HCT116 (cell line): ENCODE measurements at regions not wholly inside any gene's neighbourhood (a gene's known extent, or its start where the extent isn't known, plus 50 kb on each side); places are given as distances from the start of the nearest gene placed in this dataset.
A peak's percentile ranks its signal among the peaks of the same experiment; 100 is the strongest.
"Not testable (repeated sequence)": the region's sequence is repeated elsewhere in the genome, so short reads cannot be mapped to it uniquely, and the experiment has no call there.

Experiments
- CBX3 ChIP-seq: IDR thresholded peaks from 2 replicates; pipeline ENCODE4 v1.6.1; 2012; ENCODE audit warnings: low read depth
- EZH2 ChIP-seq: fragments of 200-600 bp; sonication (generic); IDR thresholded peaks from 2 replicates; pipeline ENCODE4 v1.6.1; 2017; ENCODE audit warnings: antibody characterized with exemption, mixed run types
- EZH2phosphoT487 ChIP-seq: fragments of 200-600 bp; IDR thresholded peaks from 2 replicates; pipeline ENCODE4 v1.6.1; 2018; ENCODE audit warnings: antibody characterized with exemption, borderline replicate concordance
- FOSL1 ChIP-seq: IDR thresholded peaks from 2 replicates; pipeline ENCODE4 v1.6.1; 2012; ENCODE audit warnings: low read depth
- JUND ChIP-seq: IDR thresholded peaks from 2 replicates; pipeline ENCODE4 v1.6.1; 2012
- POLR2A ChIP-seq: IDR thresholded peaks from 2 replicates; pipeline ENCODE4 v1.7.0; 2011; ENCODE audit warnings: borderline replicate concordance; ENCODE audit not compliant: insufficient read depth, insufficient read length; ENCODE audit errors: extremely low read depth
- POLR2AphosphoS5 ChIP-seq: IDR thresholded peaks from 2 replicates; pipeline ENCODE4 v1.6.1; 2011; ENCODE audit warnings: mild to moderate bottlenecking, low read depth, low read length, moderate library complexity
- YY1 ChIP-seq: IDR thresholded peaks from 2 replicates; pipeline ENCODE4 v1.6.1; 2011; ENCODE audit warnings: low read length, low read depth, moderate library complexity, mild to moderate bottlenecking; ENCODE audit not compliant: insufficient replicate concordance; ENCODE audit errors: extremely low read depth
- ZFX ChIP-seq: fragments of 450-650 bp; IDR thresholded peaks from 2 replicates; pipeline ENCODE4 v1.6.1; 2017
- TF ChIP-seq, protein P1 (sequence below), 3 experiments: fragments of 200-600 bp in 1 of 3; sonication (generic) in 1 of 3; IDR thresholded peaks in 2 of 3; conservative IDR thresholded peaks in 1 of 3; 2 replicates each; pipeline ENCODE4 v1.5.1; 2012 to 2017; ENCODE audit warnings: low read depth in 2 of 3, low read length in 2 of 3, antibody characterized with exemption in 1 of 3, borderline replicate concordance in 1 of 3, control low read depth in 1 of 3, mild to moderate bottlenecking in 1 of 3, mixed read lengths in 1 of 3, mixed run types in 1 of 3, moderate library complexity in 1 of 3; ENCODE audit not compliant: insufficient read depth in 1 of 3
- TF ChIP-seq, protein P2 (sequence below): IDR thresholded peaks from 2 replicates; pipeline ENCODE4 v1.6.1; 2012; ENCODE audit warnings: low read depth
- TF ChIP-seq, protein P3 (sequence below): IDR thresholded peaks from 2 replicates; pipeline ENCODE4 v1.6.1; 2012

DNA sequence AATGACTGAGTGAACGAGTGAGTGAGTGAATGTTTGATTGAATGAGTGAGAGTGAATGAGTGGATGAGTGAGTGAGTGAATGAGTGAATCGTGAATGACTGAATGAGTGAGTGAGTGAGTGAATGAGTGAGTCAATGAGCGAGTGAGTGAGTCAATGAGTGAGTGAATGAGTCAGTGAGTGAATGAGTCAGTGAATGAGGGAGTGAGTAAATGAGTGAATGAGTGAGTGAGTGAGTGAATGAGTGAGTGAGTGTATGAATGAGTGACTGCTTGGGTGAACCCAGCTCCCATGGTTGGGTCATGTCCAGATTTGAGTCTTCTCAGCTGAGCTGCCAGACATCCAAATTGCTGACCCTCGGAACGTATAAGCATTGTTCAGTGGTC, 135.2 kb upstream of the ZNF469 start:
- TF ChIP-seq, protein P1, sequence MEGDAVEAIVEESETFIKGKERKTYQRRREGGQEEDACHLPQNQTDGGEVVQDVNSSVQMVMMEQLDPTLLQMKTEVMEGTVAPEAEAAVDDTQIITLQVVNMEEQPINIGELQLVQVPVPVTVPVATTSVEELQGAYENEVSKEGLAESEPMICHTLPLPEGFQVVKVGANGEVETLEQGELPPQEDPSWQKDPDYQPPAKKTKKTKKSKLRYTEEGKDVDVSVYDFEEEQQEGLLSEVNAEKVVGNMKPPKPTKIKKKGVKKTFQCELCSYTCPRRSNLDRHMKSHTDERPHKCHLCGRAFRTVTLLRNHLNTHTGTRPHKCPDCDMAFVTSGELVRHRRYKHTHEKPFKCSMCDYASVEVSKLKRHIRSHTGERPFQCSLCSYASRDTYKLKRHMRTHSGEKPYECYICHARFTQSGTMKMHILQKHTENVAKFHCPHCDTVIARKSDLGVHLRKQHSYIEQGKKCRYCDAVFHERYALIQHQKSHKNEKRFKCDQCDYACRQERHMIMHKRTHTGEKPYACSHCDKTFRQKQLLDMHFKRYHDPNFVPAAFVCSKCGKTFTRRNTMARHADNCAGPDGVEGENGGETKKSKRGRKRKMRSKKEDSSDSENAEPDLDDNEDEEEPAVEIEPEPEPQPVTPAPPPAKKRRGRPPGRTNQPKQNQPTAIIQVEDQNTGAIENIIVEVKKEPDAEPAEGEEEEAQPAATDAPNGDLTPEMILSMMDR (IDR thresholded peaks at IDR 0.05 in 2 of 3, conservative IDR thresholded peaks at IDR 0.05 in 1 of 3; ENCODE audit: borderline replicate concordance in 1 of 3, insufficient read depth in 1 of 3, low read depth in 2 of 3, low read length in 2 of 3): not testable (repeated sequence)
- peak; percentile 54 for TF ChIP-seq FOSL1
- not testable (repeated sequence) for TF ChIP-seq JUND, EZH2, POLR2AphosphoS5, POLR2A, EZH2phosphoT487, YY1, ZFX, CBX3
- TF ChIP-seq, protein P2, sequence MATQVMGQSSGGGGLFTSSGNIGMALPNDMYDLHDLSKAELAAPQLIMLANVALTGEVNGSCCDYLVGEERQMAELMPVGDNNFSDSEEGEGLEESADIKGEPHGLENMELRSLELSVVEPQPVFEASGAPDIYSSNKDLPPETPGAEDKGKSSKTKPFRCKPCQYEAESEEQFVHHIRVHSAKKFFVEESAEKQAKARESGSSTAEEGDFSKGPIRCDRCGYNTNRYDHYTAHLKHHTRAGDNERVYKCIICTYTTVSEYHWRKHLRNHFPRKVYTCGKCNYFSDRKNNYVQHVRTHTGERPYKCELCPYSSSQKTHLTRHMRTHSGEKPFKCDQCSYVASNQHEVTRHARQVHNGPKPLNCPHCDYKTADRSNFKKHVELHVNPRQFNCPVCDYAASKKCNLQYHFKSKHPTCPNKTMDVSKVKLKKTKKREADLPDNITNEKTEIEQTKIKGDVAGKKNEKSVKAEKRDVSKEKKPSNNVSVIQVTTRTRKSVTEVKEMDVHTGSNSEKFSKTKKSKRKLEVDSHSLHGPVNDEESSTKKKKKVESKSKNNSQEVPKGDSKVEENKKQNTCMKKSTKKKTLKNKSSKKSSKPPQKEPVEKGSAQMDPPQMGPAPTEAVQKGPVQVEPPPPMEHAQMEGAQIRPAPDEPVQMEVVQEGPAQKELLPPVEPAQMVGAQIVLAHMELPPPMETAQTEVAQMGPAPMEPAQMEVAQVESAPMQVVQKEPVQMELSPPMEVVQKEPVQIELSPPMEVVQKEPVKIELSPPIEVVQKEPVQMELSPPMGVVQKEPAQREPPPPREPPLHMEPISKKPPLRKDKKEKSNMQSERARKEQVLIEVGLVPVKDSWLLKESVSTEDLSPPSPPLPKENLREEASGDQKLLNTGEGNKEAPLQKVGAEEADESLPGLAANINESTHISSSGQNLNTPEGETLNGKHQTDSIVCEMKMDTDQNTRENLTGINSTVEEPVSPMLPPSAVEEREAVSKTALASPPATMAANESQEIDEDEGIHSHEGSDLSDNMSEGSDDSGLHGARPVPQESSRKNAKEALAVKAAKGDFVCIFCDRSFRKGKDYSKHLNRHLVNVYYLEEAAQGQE: not testable (repeated sequence)
- TF ChIP-seq, protein P3, sequence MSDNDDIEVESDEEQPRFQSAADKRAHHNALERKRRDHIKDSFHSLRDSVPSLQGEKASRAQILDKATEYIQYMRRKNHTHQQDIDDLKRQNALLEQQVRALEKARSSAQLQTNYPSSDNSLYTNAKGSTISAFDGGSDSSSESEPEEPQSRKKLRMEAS: not testable (repeated sequence)
